ENCODE measurements at regions not wholly inside any gene's neighbourhood (a gene's known extent, or its start where the extent isn't known, plus 50 kb on each side); places are given as distances from the start of the nearest gene placed in this dataset.

GRCh38 chr9:78578072-78578471 lies 281.1 kb downstream of the PSAT1 start:
- Mint-ChIP-seq H3K4me1 (peaks cover 22% of the 10 kb centered on the region), H3K27me3 (ENCODE audit: low read depth) (no peaks in the 10 kb centered on the region), H3K27ac (ENCODE audit: unreplicated experiment) (no peak overlapping the region), H3K9me3 (no peaks in the 10 kb centered on the region), H3K36me3 (ENCODE audit: low read depth) (no peaks in the 10 kb centered on the region), H3K4me3 (no peak overlapping the region)
- no peak for TF ChIP-seq CTCF (conservative IDR thresholded peaks at IDR 0.05)
- no peak for DNase-seq (ENCODE audit: low read depth, low spot score)

GRCh38 chr9:78582821-78583220 lies 285.9 kb downstream of the PSAT1 start:
- no peaks in the 10 kb centered on the region for H3K36me3 Mint-ChIP-seq (ENCODE audit: low read depth)
- TF ChIP-seq CTCF (conservative IDR thresholded peaks at IDR 0.05): no peak
- H3K4me1 Mint-ChIP-seq: no peaks in the 10 kb centered on the region
- no peak overlapping the region for H3K4me3 Mint-ChIP-seq
- no peaks in the 10 kb centered on the region for H3K27me3 Mint-ChIP-seq (ENCODE audit: low read depth)
- H3K27ac Mint-ChIP-seq (ENCODE audit: unreplicated experiment): peak overlapping the region; percentile 38
- DNase-seq (ENCODE audit: low read depth, low spot score): no peak
- H3K9me3 Mint-ChIP-seq: peaks cover 3% of the 10 kb centered on the region

GRCh38 chr9:78584589-78584988 lies 287.7 kb downstream of the PSAT1 start:
- peaks cover 4% of the 10 kb centered on the region for H3K9me3 Mint-ChIP-seq
- no peaks in the 10 kb centered on the region for H3K4me1 Mint-ChIP-seq
- peaks cover 3% of the 10 kb centered on the region for H3K36me3 Mint-ChIP-seq (ENCODE audit: low read depth)

GRCh38 chr9:78585909-78586308 lies 289.0 kb downstream of the PSAT1 start:
- H3K4me1 Mint-ChIP-seq: no peaks in the 10 kb centered on the region
- H3K4me3 Mint-ChIP-seq: no peak overlapping the region
- peaks cover 3% of the 10 kb centered on the region for H3K36me3 Mint-ChIP-seq (ENCODE audit: low read depth)
- TF ChIP-seq CTCF (conservative IDR thresholded peaks at IDR 0.05): no peak
- H3K9me3 Mint-ChIP-seq: peaks cover 7% of the 10 kb centered on the region
- no peaks in the 10 kb centered on the region for H3K27me3 Mint-ChIP-seq (ENCODE audit: low read depth)
- H3K27ac Mint-ChIP-seq (ENCODE audit: unreplicated experiment): no peak overlapping the region
- no peak for DNase-seq (ENCODE audit: low read depth, low spot score)

More at GRCh38 chr9:78584589-78584988, 287.7 kb downstream of the PSAT1 start:
- no peak for DNase-seq (ENCODE audit: low read depth, low spot score)
- no peak for TF ChIP-seq CTCF (conservative IDR thresholded peaks at IDR 0.05)
- no peaks in the 10 kb centered on the region for H3K27me3 Mint-ChIP-seq (ENCODE audit: low read depth)
- no peak overlapping the region for H3K4me3 Mint-ChIP-seq
- no peak overlapping the region for H3K27ac Mint-ChIP-seq (ENCODE audit: unreplicated experiment)

- Mint-ChIP-seq H3K9me3 (peaks cover 7% of the 10 kb centered on the region), H3K27ac (ENCODE audit: unreplicated experiment) (no peak overlapping the region), H3K4me1 (no peaks in the 10 kb centered on the region), H3K27me3 (ENCODE audit: low read depth) (no peaks in the 10 kb centered on the region), H3K36me3 (ENCODE audit: low read depth) (peaks cover 3% of the 10 kb centered on the region), H3K4me3 (no peak overlapping the region)
- TF ChIP-seq CTCF (conservative IDR thresholded peaks at IDR 0.05): no peak
- no peak for DNase-seq (ENCODE audit: low read depth, low spot score)
Measured at GRCh38 chr9:78590068-78590467, 293.1 kb downstream of the PSAT1 start.

GRCh38 chr9:78592811-78593210 lies 295.9 kb downstream of the PSAT1 start:
- Mint-ChIP-seq H3K36me3 (ENCODE audit: low read depth) (peaks cover 6% of the 10 kb centered on the region), H3K9me3 (peaks cover 7% of the 10 kb centered on the region), H3K27me3 (ENCODE audit: low read depth) (no peaks in the 10 kb centered on the region)

More at GRCh38 chr9:78592811-78593210, 295.9 kb downstream of the PSAT1 start:
- no peaks in the 10 kb centered on the region for H3K4me1 Mint-ChIP-seq
- H3K27ac Mint-ChIP-seq (ENCODE audit: unreplicated experiment): no peak overlapping the region
- no peak overlapping the region for H3K4me3 Mint-ChIP-seq
- no peak for DNase-seq (ENCODE audit: low read depth, low spot score)
- no peak for TF ChIP-seq CTCF (conservative IDR thresholded peaks at IDR 0.05)

Measured in neural crest cell (in vitro differentiated cells).